Upper lobe of left lung (tissue), 6 donors: ENCODE measurements at regions not wholly inside any gene's neighbourhood (a gene's known extent, or its start where the extent isn't known, plus 50 kb on each side); places are given as distances from the start of the nearest gene placed in this dataset.

Experiments
- ATAC-seq, 2 donors: fragments of 200-7000 bp; cut with Tn5 transposase; one replicate each; pipeline ENCODE4 v1.9.1; 2022; ENCODE audit warnings: mild to moderate bottlenecking in 2 of 2, moderate library complexity in 2 of 2; ENCODE audit not compliant: low FRiP score in 2 of 2
- DNase-seq, 2 donors: peaks; one replicate each; pipeline ENCODE4 v3.0.0-alpha.2; 2019 to 2020
- H3K27ac ChIP-seq, 4 donors: fragments of 200-600 bp; sonication (generic); one replicate each; pipeline ENCODE4 v1.5.1; 2016 to 2019
- H3K27me3 ChIP-seq, 4 donors: fragments of 200-600 bp; sonication (generic); one replicate each; pipeline ENCODE4 v1.5.1; 2017 to 2019
- H3K36me3 ChIP-seq, 4 donors: fragments of 200-600 bp; sonication (generic); one replicate each; pipeline ENCODE4 v1.5.1; 2016 to 2019
- H3K4me1 ChIP-seq, 4 donors: fragments of 200-600 bp; sonication (generic); one replicate each; pipeline ENCODE4 v1.5.1; 2018 to 2019
- H3K4me3 ChIP-seq, 4 donors: fragments of 200-600 bp; sonication (generic); one replicate each; pipeline ENCODE4 v1.5.1; 2017 to 2019; ENCODE audit warnings: mild to moderate bottlenecking in 2 of 4, moderate library complexity in 1 of 4
- H3K9me3 ChIP-seq, 4 donors: fragments of 200-600 bp; sonication (generic); one replicate each; pipeline ENCODE4 v1.5.1; 2018 to 2019
- CTCF ChIP-seq, 6 experiments: fragments of 450-650 bp in 4 of 6; fragments of 200-600 bp in 2 of 6; sonication (generic) in 2 of 6; IDR thresholded peaks; one replicate each; pipeline ENCODE4 v1.5.1; 2016 to 2019; ENCODE audit warnings: antibody characterized with exemption in 6 of 6
- EP300 ChIP-seq, 4 donors: sonication (generic); formaldehyde crosslinking; IDR thresholded peaks; one replicate each; pipeline ENCODE4 v1.5.1; 2017; ENCODE audit warnings: antibody characterized with exemption in 4 of 4, control low read depth in 2 of 4
- POLR2A ChIP-seq, 4 donors: fragments of 450-650 bp; IDR thresholded peaks; one replicate each; pipeline ENCODE4 v1.5.1; 2016 to 2017; ENCODE audit warnings: antibody characterized with exemption in 4 of 4, mild to moderate bottlenecking in 2 of 4
- POLR2AphosphoS5 ChIP-seq, 2 donors: sonication (generic); formaldehyde crosslinking; IDR thresholded peaks; one replicate each; pipeline ENCODE4 v1.5.1; 2017; ENCODE audit warnings: antibody characterized with exemption in 2 of 2
- WGBS, 2 donors: methylation state at CpG; one replicate each; pipeline ENCODE4 v1.1.5; 2017 to 2018; 5-methylcytosine and 5-hydroxymethylcytosine counted together
- donor health status: DM: no; HTN: no; CAD: no; lungs with moderate emphysema.
- donor health status: DM: no; HTN: yes; CAD: no; lungs with severe emphysema.

- 60 to 83% methylated on average over 1 of the region's 1 CpG for WGBS, 2 donors
- Histone ChIP-seq H3K36me3 (no peaks in the 10 kb centered on the region), H3K4me1 (no peaks in the 10 kb centered on the region), H3K27ac (no peak overlapping the region), H3K4me3 (no peak overlapping the region), H3K9me3 (no peaks in the 10 kb centered on the region), H3K27me3 (no peaks in the 10 kb centered on the region)
- no peak for ATAC-seq
- no peak for TF ChIP-seq EP300 (IDR thresholded peaks at IDR 0.05)
- no peak for TF ChIP-seq POLR2A (IDR thresholded peaks at IDR 0.05)
- TF ChIP-seq CTCF (IDR thresholded peaks at IDR 0.05): no peak
- TF ChIP-seq POLR2AphosphoS5 (IDR thresholded peaks at IDR 0.05): no peak
- DNase-seq: no peak
These were observed 493.2 kb upstream of the FANCL start for GRCh38 chr2:58734365-58734764.

- no peak overlapping the region for H3K27ac ChIP-seq
- no peak overlapping the region for H3K4me3 ChIP-seq
- TF ChIP-seq POLR2A (IDR thresholded peaks at IDR 0.05): no peak
- TF ChIP-seq POLR2AphosphoS5 (IDR thresholded peaks at IDR 0.05): no peak
- no peak for TF ChIP-seq CTCF (IDR thresholded peaks at IDR 0.05)
- TF ChIP-seq EP300 (IDR thresholded peaks at IDR 0.05): no peak
- DNase-seq (no peak), ATAC-seq (no peak)
- H3K4me1 ChIP-seq: no peaks in the 10 kb centered on the region
- H3K27me3 ChIP-seq: no peaks in the 10 kb centered on the region
- 97 to 100% methylated on average over 1 of the region's 1 CpG for WGBS, 2 donors
- no peaks in the 10 kb centered on the region for H3K36me3 ChIP-seq
- H3K9me3 ChIP-seq: no peaks in the 10 kb centered on the region
These were observed 491.9 kb upstream of the FANCL start for GRCh38 chr2:58732999-58733398.

- ATAC-seq: no peak
- TF ChIP-seq POLR2A (IDR thresholded peaks at IDR 0.05): no peak
These were observed 490.4 kb upstream of the FANCL start for GRCh38 chr2:58731488-58731869.

GRCh38 chr2:58730764-58731487 lies 489.8 kb upstream of the FANCL start:
- DNase-seq (no peak), ATAC-seq (no peak)
- Histone ChIP-seq H3K4me3 (no peak overlapping the region), H3K9me3 (no peaks in the 10 kb centered on the region), H3K27me3 (no peaks in the 10 kb centered on the region), H3K4me1 (no peaks in the 10 kb centered on the region), H3K36me3 (no peaks in the 10 kb centered on the region), H3K27ac (no peak overlapping the region)
- WGBS, 2 donors: 39 to 43% methylated on average over 5 of the region's 5 CpGs
- TF ChIP-seq POLR2A (IDR thresholded peaks at IDR 0.05) (no peak), CTCF (IDR thresholded peaks at IDR 0.05) (no peak), POLR2AphosphoS5 (IDR thresholded peaks at IDR 0.05) (no peak), EP300 (IDR thresholded peaks at IDR 0.05) (no peak)

More at GRCh38 chr2:58731488-58731869, 490.4 kb upstream of the FANCL start:
- 21 to 24% methylated on average over 2 of the region's 2 CpGs for WGBS, 2 donors
- no peak overlapping the region for H3K27ac ChIP-seq
- no peaks in the 10 kb centered on the region for H3K36me3 ChIP-seq
- H3K4me3 ChIP-seq: no peak overlapping the region
- no peaks in the 10 kb centered on the region for H3K4me1 ChIP-seq
- no peaks in the 10 kb centered on the region for H3K9me3 ChIP-seq
- DNase-seq: no peak
- H3K27me3 ChIP-seq: no peaks in the 10 kb centered on the region

GRCh38 chr2:58727981-58728656 lies 487.0 kb upstream of the FANCL start:
- no peaks in the 10 kb centered on the region for H3K9me3 ChIP-seq
- H3K4me1 ChIP-seq: no peaks in the 10 kb centered on the region
- no peaks in the 10 kb centered on the region for H3K27me3 ChIP-seq
- H3K27ac ChIP-seq: no peak overlapping the region
- no peaks in the 10 kb centered on the region for H3K36me3 ChIP-seq
- H3K4me3 ChIP-seq: no peak overlapping the region
- 87 to 88% methylated on average over 2 of the region's 2 CpGs for WGBS, 2 donors
- DNase-seq (no peak), ATAC-seq (no peak)
- no peak for TF ChIP-seq POLR2AphosphoS5 (IDR thresholded peaks at IDR 0.05)
- TF ChIP-seq EP300 (IDR thresholded peaks at IDR 0.05): no peak
- TF ChIP-seq CTCF (IDR thresholded peaks at IDR 0.05): no peak
- TF ChIP-seq POLR2A (IDR thresholded peaks at IDR 0.05): no peak
